WTC11 (cell line): ENCODE measurements at regions not wholly inside any gene's neighbourhood (a gene's known extent, or its start where the extent isn't known, plus 50 kb on each side); places are given as distances from the start of the nearest gene placed in this dataset.

Source experiments
- NR3C1 ChIP-seq: sonication (generic); formaldehyde crosslinking; conservative IDR thresholded peaks from 2 replicates; pipeline ENCODE4 v1.8.1; 2023; ENCODE audit warnings: low read depth, mild to moderate bottlenecking, missing genetic modification reagents
- SP1 ChIP-seq: sonication (generic); formaldehyde crosslinking; conservative IDR thresholded peaks from 2 replicates; pipeline ENCODE4 v1.8.1; 2022; ENCODE audit warnings: missing genetic modification reagents
- TEAD4 ChIP-seq: sonication (generic); formaldehyde crosslinking; IDR thresholded peaks from 2 replicates; pipeline ENCODE4 v1.8.0; 2022; ENCODE audit warnings: mild to moderate bottlenecking, missing genetic modification reagents
- TF ChIP-seq, protein P1 (sequence below): sonication (generic); formaldehyde crosslinking; conservative IDR thresholded peaks from 2 replicates; pipeline ENCODE4 v1.8.1; 2022; ENCODE audit warnings: mild to moderate bottlenecking, missing genetic modification reagents
- TF ChIP-seq, protein P2 (sequence below): fragments of 200-600 bp; IDR thresholded peaks from 2 replicates; pipeline ENCODE4 v1.8.0; 2022; ENCODE audit warnings: antibody characterized with exemption

DNA sequence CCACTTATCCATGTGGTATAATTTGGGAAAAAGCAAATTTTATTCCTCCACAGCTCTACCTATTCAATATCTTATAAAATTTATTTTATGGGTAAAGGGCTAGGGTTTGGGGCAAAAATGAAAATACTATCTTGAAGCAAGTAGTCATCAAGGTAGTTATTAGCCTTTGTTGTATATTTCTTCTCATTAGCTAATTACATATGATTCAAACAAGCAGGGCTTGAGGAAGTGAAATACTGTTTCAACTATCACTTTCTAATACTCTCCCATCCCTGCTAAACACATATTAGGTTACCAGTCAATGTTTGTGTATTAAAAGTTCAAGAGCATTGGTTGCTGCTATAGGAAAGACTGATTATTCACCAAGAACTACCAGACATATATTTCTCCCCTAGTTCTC is 517.3 kb downstream of the METTL15 start:
- TF ChIP-seq, protein P1, sequence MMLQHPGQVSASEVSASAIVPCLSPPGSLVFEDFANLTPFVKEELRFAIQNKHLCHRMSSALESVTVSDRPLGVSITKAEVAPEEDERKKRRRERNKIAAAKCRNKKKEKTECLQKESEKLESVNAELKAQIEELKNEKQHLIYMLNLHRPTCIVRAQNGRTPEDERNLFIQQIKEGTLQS (CRISPR knock-in tag): no peak
- TF ChIP-seq NR3C1 (CRISPR knock-in tag): no peak
- no peak for TF ChIP-seq SP1 (CRISPR knock-in tag)
- TF ChIP-seq, protein P2, sequence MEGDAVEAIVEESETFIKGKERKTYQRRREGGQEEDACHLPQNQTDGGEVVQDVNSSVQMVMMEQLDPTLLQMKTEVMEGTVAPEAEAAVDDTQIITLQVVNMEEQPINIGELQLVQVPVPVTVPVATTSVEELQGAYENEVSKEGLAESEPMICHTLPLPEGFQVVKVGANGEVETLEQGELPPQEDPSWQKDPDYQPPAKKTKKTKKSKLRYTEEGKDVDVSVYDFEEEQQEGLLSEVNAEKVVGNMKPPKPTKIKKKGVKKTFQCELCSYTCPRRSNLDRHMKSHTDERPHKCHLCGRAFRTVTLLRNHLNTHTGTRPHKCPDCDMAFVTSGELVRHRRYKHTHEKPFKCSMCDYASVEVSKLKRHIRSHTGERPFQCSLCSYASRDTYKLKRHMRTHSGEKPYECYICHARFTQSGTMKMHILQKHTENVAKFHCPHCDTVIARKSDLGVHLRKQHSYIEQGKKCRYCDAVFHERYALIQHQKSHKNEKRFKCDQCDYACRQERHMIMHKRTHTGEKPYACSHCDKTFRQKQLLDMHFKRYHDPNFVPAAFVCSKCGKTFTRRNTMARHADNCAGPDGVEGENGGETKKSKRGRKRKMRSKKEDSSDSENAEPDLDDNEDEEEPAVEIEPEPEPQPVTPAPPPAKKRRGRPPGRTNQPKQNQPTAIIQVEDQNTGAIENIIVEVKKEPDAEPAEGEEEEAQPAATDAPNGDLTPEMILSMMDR: no peak
- no peak for TF ChIP-seq TEAD4 (CRISPR knock-in tag)
